ENCODE measurements at regions not wholly inside any gene's neighbourhood (a gene's known extent, or its start where the extent isn't known, plus 50 kb on each side); places are given as distances from the start of the nearest gene placed in this dataset.

DNA sequence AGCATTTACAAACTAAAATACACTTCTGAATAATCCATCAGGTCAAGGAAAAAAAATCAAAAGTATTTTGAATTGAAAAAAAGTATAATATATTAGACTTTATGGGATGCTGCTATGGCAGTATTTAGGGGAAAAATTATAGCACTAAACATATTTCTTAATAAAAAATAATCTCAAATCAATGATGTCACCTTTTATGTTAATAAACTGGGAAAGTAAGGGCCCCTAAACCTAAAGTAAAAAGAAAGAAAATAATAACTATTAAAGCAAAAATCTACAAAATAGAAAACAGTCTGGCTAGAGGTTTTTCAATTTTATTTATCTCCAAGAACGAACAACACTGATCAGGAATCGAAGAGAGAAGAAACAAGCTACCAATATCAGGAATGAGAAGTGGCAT is 160.8 kb upstream of the PLXNA2 start:
- H3K27ac ChIP-seq: no peak overlapping the region
- no peaks in the 10 kb centered on the region for H3K36me3 ChIP-seq (ENCODE audit: low read depth)
- H3K9me3 ChIP-seq (ENCODE audit: low read depth): no peaks in the 10 kb centered on the region
- in situ Hi-C loops (cut with MboI): no loop called here
- H3K79me2 ChIP-seq (ENCODE audit: insufficient read depth): no peaks in the 10 kb centered on the region
- H4K20me1 ChIP-seq (ENCODE audit: insufficient read depth): no peaks in the 10 kb centered on the region
- no peaks in the 10 kb centered on the region for H3K4me1 ChIP-seq (ENCODE audit: insufficient read depth)
- no peaks in the 10 kb centered on the region; the same call in 1 of the 2 replicates for H3K27me3 ChIP-seq (replicated peaks; ENCODE audit: insufficient read depth)
- 53 to 60% methylated on average over 2 of the region's 2 CpGs for WGBS, 2 experiments (ENCODE audit: low coverage in 1 of 2, low lambda C conversion rate in 2 of 2, missing lambda C conversion rate in 2 of 2)
- TF ChIP-seq EZH2 (IDR thresholded peaks at IDR 0.05; ENCODE audit: insufficient read depth, poor library complexity, severe bottlenecking) (no peak), EZH2phosphoT487 (IDR thresholded peaks at IDR 0.05; ENCODE audit: insufficient read depth, low read depth) (no peak)
- H3K9ac ChIP-seq: no peak overlapping the region
- no peaks in the 10 kb centered on the region for H3K9me2 ChIP-seq (ENCODE audit: insufficient read depth)
- H3K4me3 ChIP-seq: no peak overlapping the region
- H3K4me2 ChIP-seq (ENCODE audit: unreplicated experiment): no peak overlapping the region
- no peak for DNase-seq
- no peaks in the 10 kb centered on the region for H3F3A ChIP-seq (ENCODE audit: insufficient read depth)
- no peak overlapping the region for H2AFZ ChIP-seq

DNA sequence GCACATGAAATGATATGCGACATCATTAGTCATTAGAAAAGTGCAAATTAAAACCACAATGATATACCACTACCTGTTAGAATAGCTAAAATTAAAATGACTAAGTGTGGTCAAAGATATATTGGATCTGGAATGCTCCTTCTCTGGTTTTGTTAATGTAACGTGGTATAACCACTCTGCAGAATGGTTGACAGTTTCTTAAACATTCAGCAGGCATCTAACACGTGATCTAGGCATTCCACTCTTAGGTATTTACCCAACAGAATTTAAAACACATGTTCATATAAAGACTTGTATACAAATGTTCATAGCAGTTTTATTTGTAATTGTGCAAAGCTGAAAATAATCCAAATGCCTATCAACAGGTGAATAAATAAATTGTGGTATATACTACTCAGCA is 165.0 kb upstream of the PLXNA2 start:
- Histone ChIP-seq H3K27me3 (replicated peaks; ENCODE audit: insufficient read depth) (peaks cover 4% of the 10 kb centered on the region; the same call in 1 of the 2 replicates), H3K36me3 (ENCODE audit: low read depth) (no peaks in the 10 kb centered on the region), H3K27ac (no peak overlapping the region), H4K20me1 (ENCODE audit: insufficient read depth) (no peaks in the 10 kb centered on the region), H3K4me1 (ENCODE audit: insufficient read depth) (no peaks in the 10 kb centered on the region), H3K4me2 (ENCODE audit: unreplicated experiment) (no peak overlapping the region), H2AFZ (no peak overlapping the region), H3F3A (ENCODE audit: insufficient read depth) (no peaks in the 10 kb centered on the region), H3K9ac (no peak overlapping the region), H3K9me3 (ENCODE audit: low read depth) (no peaks in the 10 kb centered on the region), H3K79me2 (ENCODE audit: insufficient read depth) (no peaks in the 10 kb centered on the region), H3K9me2 (ENCODE audit: insufficient read depth) (no peaks in the 10 kb centered on the region), H3K4me3 (no peak overlapping the region)
- TF ChIP-seq EZH2 (IDR thresholded peaks at IDR 0.05; ENCODE audit: insufficient read depth, poor library complexity, severe bottlenecking) (no peak), EZH2phosphoT487 (IDR thresholded peaks at IDR 0.05; ENCODE audit: insufficient read depth, low read depth) (no peak)
- 33 to 36% methylated on average over 3 of the region's 3 CpGs for WGBS, 2 experiments (ENCODE audit: low coverage in 1 of 2, low lambda C conversion rate in 2 of 2, missing lambda C conversion rate in 2 of 2)
- DNase-seq: no peak
- in situ Hi-C loops (cut with MboI): no loop called here

DNA sequence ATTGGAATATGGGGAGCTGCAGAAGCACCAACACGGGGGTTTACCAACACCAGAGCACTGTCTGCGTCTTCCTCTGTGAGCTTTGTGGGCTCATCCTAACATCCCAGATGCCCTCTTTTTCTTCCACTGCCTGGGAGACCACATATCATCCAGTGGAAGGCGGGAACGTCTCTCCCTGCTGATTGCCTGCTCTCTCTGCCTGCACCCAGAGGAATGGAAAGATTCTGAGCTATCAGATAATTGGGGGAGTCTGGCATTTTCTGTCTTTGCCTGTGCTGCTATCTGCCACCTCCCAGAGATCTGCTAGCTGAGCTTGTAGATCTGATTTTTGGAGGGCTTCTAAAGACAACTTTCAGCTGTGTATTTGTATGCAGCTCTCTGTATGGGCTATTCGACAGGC is 166.2 kb upstream of the PLXNA2 start:
- H3K4me3 ChIP-seq: no peak overlapping the region
- H3K9ac ChIP-seq: no peak overlapping the region
- no peaks in the 10 kb centered on the region for H3K36me3 ChIP-seq (ENCODE audit: low read depth)
- no peak overlapping the region for H3K27ac ChIP-seq
- peaks cover 13% of the 10 kb centered on the region; the same call in 1 of the 2 replicates for H3K27me3 ChIP-seq (replicated peaks; ENCODE audit: insufficient read depth)
- no peak overlapping the region for H3K4me2 ChIP-seq (ENCODE audit: unreplicated experiment)
- no peaks in the 10 kb centered on the region for H4K20me1 ChIP-seq (ENCODE audit: insufficient read depth)
- no peaks in the 10 kb centered on the region for H3K4me1 ChIP-seq (ENCODE audit: insufficient read depth)
- H3K9me3 ChIP-seq (ENCODE audit: low read depth): no peaks in the 10 kb centered on the region
- WGBS, 2 experiments (ENCODE audit: low coverage in 1 of 2, low lambda C conversion rate in 2 of 2, missing lambda C conversion rate in 2 of 2): 22 to 29% methylated on average over 5 of the region's 5 CpGs
- no peak for DNase-seq
- in situ Hi-C loops (cut with MboI): no loop called here
- no peaks in the 10 kb centered on the region for H3K79me2 ChIP-seq (ENCODE audit: insufficient read depth)
- no peaks in the 10 kb centered on the region for H3F3A ChIP-seq (ENCODE audit: insufficient read depth)
- H3K9me2 ChIP-seq (ENCODE audit: insufficient read depth): no peaks in the 10 kb centered on the region
- TF ChIP-seq EZH2phosphoT487 (IDR thresholded peaks at IDR 0.05; ENCODE audit: insufficient read depth, low read depth): no peak
- no peak for TF ChIP-seq EZH2 (IDR thresholded peaks at IDR 0.05; ENCODE audit: insufficient read depth, poor library complexity, severe bottlenecking)
- no peak overlapping the region for H2AFZ ChIP-seq

DNA sequence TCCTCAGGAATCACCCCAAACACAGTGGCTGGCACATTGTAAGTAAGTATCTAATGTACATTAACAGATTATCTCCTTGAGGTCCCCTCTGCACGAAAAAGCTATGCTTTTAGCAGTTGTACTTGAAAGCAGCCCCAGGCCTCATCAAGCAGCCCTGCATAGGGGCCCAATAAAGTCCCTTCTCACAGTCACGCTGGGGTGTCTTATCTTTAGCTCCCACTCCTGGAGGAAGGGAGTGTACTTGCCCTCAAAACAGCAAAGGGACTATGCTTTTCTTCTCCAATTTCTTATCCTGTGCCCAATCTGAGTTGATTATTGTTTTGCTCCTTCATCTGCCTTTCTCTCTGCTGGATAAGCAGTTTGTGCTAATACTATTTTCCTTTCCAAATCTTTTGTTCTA is 168.8 kb upstream of the PLXNA2 start:
- no peaks in the 10 kb centered on the region for H3K36me3 ChIP-seq (ENCODE audit: low read depth)
- H3K4me1 ChIP-seq (ENCODE audit: insufficient read depth): no peaks in the 10 kb centered on the region
- no peaks in the 10 kb centered on the region for H3F3A ChIP-seq (ENCODE audit: insufficient read depth)
- no peak for DNase-seq
- no peak overlapping the region for H3K4me3 ChIP-seq
- H3K9ac ChIP-seq: no peak overlapping the region
- in situ Hi-C loops (cut with MboI): no loop called here
- no peaks in the 10 kb centered on the region for H3K9me2 ChIP-seq (ENCODE audit: insufficient read depth)
- H4K20me1 ChIP-seq (ENCODE audit: insufficient read depth): no peaks in the 10 kb centered on the region
- no peaks in the 10 kb centered on the region for H3K79me2 ChIP-seq (ENCODE audit: insufficient read depth)
- H3K27ac ChIP-seq: no peak overlapping the region
- 21 to 22% methylated on average over 2 of the region's 2 CpGs for WGBS, 2 experiments (ENCODE audit: low coverage in 1 of 2, low lambda C conversion rate in 2 of 2, missing lambda C conversion rate in 2 of 2)
- H3K27me3 ChIP-seq (replicated peaks; ENCODE audit: insufficient read depth): peaks cover 13% of the 10 kb centered on the region; the same call in 1 of the 2 replicates
- no peak overlapping the region for H2AFZ ChIP-seq
- no peak overlapping the region for H3K4me2 ChIP-seq (ENCODE audit: unreplicated experiment)
- H3K9me3 ChIP-seq (ENCODE audit: low read depth): no peaks in the 10 kb centered on the region
- TF ChIP-seq EZH2phosphoT487 (IDR thresholded peaks at IDR 0.05; ENCODE audit: insufficient read depth, low read depth): no peak
- TF ChIP-seq EZH2 (IDR thresholded peaks at IDR 0.05; ENCODE audit: insufficient read depth, poor library complexity, severe bottlenecking): no peak

DNA sequence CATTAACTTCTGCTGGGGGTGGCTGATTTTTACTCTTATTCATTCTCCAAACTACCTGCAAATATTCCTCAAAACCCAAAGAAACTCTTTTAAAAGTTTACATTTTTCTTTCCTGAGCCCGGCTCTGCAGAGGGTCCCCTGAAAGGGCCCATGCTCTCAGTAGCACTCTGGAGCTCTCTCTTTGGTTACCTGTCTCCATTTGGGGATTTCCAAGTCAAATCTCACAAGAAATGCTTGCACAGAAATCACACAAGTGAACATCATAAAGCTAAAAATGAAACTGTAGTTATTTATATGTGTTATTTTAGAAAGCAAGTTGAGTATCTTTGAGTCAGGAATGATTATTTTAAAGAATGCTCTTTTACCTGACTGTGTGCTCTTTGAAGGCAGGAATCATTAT is 174.5 kb upstream of the PLXNA2 start:
- in situ Hi-C loops (cut with MboI): no loop called here
- TF ChIP-seq EZH2phosphoT487 (IDR thresholded peaks at IDR 0.05; ENCODE audit: insufficient read depth, low read depth): no peak
- no peak for TF ChIP-seq EZH2 (IDR thresholded peaks at IDR 0.05; ENCODE audit: insufficient read depth, poor library complexity, severe bottlenecking)
- no peaks in the 10 kb centered on the region for H3F3A ChIP-seq (ENCODE audit: insufficient read depth)
- peaks cover 13% of the 10 kb centered on the region; the same call in 1 of the 2 replicates for H3K27me3 ChIP-seq (replicated peaks; ENCODE audit: insufficient read depth)
- no peaks in the 10 kb centered on the region for H4K20me1 ChIP-seq (ENCODE audit: insufficient read depth)
- H3K9me2 ChIP-seq (ENCODE audit: insufficient read depth): no peaks in the 10 kb centered on the region
- no peaks in the 10 kb centered on the region for H3K79me2 ChIP-seq (ENCODE audit: insufficient read depth)
- DNase-seq: no peak
- H3K4me3 ChIP-seq: no peak overlapping the region
- WGBS, 2 experiments (ENCODE audit: low coverage in 1 of 2, low lambda C conversion rate in 2 of 2, missing lambda C conversion rate in 2 of 2): 40 to 57% methylated on average over 1 of the region's 1 CpG
- no peaks in the 10 kb centered on the region for H3K9me3 ChIP-seq (ENCODE audit: low read depth)
- H3K27ac ChIP-seq: no peak overlapping the region
- H3K36me3 ChIP-seq (ENCODE audit: low read depth): no peaks in the 10 kb centered on the region
- H3K4me1 ChIP-seq (ENCODE audit: insufficient read depth): no peaks in the 10 kb centered on the region
- H2AFZ ChIP-seq: no peak overlapping the region
- no peak overlapping the region for H3K9ac ChIP-seq
- no peak overlapping the region for H3K4me2 ChIP-seq (ENCODE audit: unreplicated experiment)
